HFFc6 (cell line): ENCODE measurements at regions not wholly inside any gene's neighbourhood (a gene's known extent, or its start where the extent isn't known, plus 50 kb on each side); places are given as distances from the start of the nearest gene placed in this dataset.

Experiments
- DNase-seq: peaks from one replicate; pipeline ENCODE4 v3.0.0-alpha.2; 2018
- H3K27ac Mint-ChIP-seq: 2 replicates; pipeline ENCODE4 v1.8.0; 2020; ENCODE audit warnings: mild to moderate bottlenecking, mixed read lengths
- H3K27me3 Mint-ChIP-seq: 2 replicates; pipeline ENCODE4 v1.8.0; 2021; ENCODE audit warnings: mild to moderate bottlenecking, moderate library complexity, mixed read lengths; ENCODE audit not compliant: insufficient read depth
- H3K36me3 Mint-ChIP-seq: 2 replicates; pipeline ENCODE4 v1.8.0; 2021; ENCODE audit warnings: low read depth, mixed read lengths
- H3K4me1 Mint-ChIP-seq: 2 replicates; pipeline ENCODE4 v1.8.0; 2020; ENCODE audit warnings: low read depth, mixed read lengths
- H3K4me3 Mint-ChIP-seq: 2 replicates; pipeline ENCODE4 v1.8.0; 2020; ENCODE audit warnings: mild to moderate bottlenecking, moderate library complexity, mixed read lengths
- H3K9me3 Mint-ChIP-seq: 2 replicates; pipeline ENCODE4 v1.8.0; 2020; ENCODE audit warnings: mild to moderate bottlenecking, mixed read lengths
- TF ChIP-seq, protein P1 (sequence below): fragments of 200-600 bp; sonication (generic); IDR thresholded peaks from 2 replicates; pipeline ENCODE4 v1.5.0; 2021; ENCODE audit warnings: antibody characterized with exemption, mild to moderate bottlenecking

DNA sequence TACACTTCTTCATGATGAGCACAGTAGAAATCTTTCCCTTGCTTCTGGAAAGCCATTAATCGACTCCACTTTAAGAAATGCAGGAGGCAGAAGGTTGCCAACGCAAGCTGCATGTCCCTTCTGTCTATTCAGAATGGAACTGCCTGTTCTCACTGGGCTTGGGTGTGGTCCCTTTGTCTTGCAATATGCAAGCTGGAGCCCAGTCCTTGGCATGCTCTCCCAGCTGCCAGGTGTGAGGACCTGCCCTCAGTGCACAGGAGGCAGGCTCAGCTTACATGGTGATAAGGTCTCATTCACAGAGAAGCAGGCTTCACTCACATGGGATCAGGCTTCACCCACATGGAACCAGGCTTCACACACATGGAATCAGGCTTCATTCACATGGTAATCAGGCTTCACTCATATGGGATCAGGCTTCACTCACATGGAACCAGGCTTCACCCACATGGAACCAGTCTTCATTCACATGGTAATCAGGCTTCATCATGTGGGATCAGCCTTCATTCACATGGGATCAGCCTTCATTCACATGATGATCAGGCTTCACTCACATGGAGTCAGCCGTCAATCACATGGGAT, 59.2 kb upstream of the USP47 start:
- H3K4me1 Mint-ChIP-seq = no peaks in the 10 kb centered on the region
- H3K9me3 Mint-ChIP-seq = no peaks in the 10 kb centered on the region
- H3K27me3 Mint-ChIP-seq = peaks cover 42% of the 10 kb centered on the region
- no peaks in the 10 kb centered on the region for H3K36me3 Mint-ChIP-seq
- H3K27ac Mint-ChIP-seq = no peak overlapping the region
- no peak overlapping the region for H3K4me3 Mint-ChIP-seq
- TF ChIP-seq, protein P1, sequence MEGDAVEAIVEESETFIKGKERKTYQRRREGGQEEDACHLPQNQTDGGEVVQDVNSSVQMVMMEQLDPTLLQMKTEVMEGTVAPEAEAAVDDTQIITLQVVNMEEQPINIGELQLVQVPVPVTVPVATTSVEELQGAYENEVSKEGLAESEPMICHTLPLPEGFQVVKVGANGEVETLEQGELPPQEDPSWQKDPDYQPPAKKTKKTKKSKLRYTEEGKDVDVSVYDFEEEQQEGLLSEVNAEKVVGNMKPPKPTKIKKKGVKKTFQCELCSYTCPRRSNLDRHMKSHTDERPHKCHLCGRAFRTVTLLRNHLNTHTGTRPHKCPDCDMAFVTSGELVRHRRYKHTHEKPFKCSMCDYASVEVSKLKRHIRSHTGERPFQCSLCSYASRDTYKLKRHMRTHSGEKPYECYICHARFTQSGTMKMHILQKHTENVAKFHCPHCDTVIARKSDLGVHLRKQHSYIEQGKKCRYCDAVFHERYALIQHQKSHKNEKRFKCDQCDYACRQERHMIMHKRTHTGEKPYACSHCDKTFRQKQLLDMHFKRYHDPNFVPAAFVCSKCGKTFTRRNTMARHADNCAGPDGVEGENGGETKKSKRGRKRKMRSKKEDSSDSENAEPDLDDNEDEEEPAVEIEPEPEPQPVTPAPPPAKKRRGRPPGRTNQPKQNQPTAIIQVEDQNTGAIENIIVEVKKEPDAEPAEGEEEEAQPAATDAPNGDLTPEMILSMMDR = no peak
- DNase-seq = no peak

DNA sequence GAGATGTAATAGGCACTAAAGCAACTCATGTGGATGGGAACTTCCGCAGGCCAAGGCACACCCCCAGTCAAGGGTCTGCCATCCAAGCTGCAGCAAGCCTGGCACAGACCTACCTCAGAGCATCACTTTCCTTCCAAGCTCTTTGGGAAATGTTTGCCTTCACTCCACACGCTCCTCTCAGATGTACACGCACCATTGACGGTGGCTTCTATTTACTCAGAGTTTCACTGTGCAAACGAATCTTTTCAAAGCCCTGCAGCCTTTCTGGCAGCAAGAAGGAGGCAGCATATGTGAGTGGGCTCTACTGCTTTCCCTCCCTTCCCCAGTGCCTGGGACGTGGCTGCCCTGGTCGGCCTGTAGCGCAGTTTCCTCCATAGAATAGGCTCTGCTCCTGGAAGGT, 60.9 kb upstream of the USP47 start:
- Mint-ChIP-seq H3K4me1 (no peaks in the 10 kb centered on the region), H3K27ac (no peak overlapping the region), H3K9me3 (no peaks in the 10 kb centered on the region), H3K4me3 (no peak overlapping the region), H3K27me3 (peaks cover 52% of the 10 kb centered on the region), H3K36me3 (no peaks in the 10 kb centered on the region)
- TF ChIP-seq, protein P1 = no peak
- DNase-seq = no peak

DNA sequence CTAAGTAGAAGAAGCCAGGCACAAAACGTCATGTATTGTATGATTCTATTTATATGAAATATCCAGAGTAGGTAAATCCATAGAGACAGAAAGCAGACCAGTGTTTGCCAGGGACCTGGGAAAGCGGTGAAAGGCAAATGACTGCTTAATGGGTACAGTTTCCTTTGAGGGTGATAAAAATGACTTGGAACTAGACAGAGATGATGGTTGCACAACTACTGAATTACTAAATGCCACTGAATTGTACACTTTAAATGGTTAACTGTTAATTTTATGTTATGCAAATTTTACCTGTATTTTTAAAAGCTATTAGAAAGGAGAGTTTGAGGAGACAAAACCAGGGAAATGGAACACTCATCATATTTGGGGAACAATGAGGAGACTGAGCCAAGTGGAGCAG, 61.8 kb upstream of the USP47 start:
- DNase-seq = no peak
- H3K27me3 Mint-ChIP-seq = peaks cover 55% of the 10 kb centered on the region
- TF ChIP-seq, protein P1 = no peak
- H3K4me1 Mint-ChIP-seq = no peaks in the 10 kb centered on the region
- no peaks in the 10 kb centered on the region for H3K9me3 Mint-ChIP-seq
- H3K4me3 Mint-ChIP-seq = no peak overlapping the region
- H3K27ac Mint-ChIP-seq = no peak overlapping the region
- no peaks in the 10 kb centered on the region for H3K36me3 Mint-ChIP-seq

DNA sequence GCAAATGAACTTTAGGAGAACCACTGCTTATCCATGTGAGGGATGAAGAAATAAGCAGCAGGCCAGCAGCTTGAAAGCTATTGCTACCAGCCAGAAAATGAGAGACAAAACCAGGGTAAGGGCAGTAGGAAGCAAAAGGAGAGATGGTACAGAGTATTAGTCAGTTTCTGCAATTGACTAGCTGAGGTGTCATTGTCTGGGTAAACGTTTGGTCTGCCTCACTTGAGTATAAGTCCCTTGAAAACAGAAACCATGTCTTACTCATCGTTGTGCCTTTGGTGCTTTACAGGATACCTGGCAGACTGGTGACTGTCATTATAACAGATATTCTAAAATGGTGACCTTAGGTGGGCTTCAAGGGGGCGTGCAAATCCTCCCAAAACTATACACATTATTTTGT, 63.9 kb upstream of the USP47 start:
- no peak overlapping the region for H3K4me3 Mint-ChIP-seq
- no peak overlapping the region for H3K27ac Mint-ChIP-seq
- TF ChIP-seq, protein P1 = no peak
- peaks cover 69% of the 10 kb centered on the region for H3K27me3 Mint-ChIP-seq
- no peaks in the 10 kb centered on the region for H3K4me1 Mint-ChIP-seq
- H3K9me3 Mint-ChIP-seq = no peaks in the 10 kb centered on the region
- no peaks in the 10 kb centered on the region for H3K36me3 Mint-ChIP-seq
- DNase-seq = no peak

DNA sequence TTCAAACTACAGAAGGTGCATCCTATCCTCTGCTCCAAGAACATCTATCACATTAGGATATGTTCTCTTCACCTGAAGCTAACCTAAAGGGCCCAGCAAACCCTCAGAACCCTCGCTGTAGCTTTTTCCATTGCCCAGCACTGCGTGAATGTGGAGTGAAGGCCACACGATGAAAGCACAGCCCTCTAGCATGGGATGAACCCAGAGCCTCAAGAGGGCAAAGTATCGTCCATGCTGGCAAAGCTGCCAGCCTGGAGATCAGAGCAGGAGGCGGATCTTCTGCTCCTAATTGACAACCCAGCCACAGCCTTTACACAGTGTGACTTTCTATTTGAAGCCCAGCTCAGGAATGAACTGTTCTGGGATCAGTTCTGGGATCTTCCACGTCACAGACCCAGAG, 65.1 kb upstream of the USP47 start:
- Mint-ChIP-seq H3K27ac (no peak overlapping the region), H3K4me1 (no peaks in the 10 kb centered on the region), H3K27me3 (peaks cover 66% of the 10 kb centered on the region), H3K4me3 (no peak overlapping the region), H3K36me3 (no peaks in the 10 kb centered on the region), H3K9me3 (no peaks in the 10 kb centered on the region)
- TF ChIP-seq, protein P1 = no peak
- no peak for DNase-seq

DNA sequence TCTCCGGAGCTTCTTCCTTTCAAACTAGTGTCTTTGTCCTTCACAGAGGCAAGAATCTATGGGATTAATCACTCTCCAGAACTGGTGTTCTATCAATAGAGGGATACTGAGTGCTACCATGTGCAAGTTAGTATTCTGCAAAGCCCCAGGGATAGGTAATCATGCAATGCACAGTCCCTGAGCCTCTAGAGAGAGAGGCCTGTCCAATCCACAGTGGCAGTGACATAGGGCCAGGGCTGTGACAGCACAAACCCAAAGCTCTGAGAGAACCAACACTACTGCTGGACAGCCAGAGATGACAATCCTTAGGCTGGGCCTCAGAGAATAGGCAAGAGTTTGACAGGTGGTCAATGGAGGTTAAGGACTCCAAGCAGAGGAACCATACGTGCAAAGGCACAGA, 66.8 kb upstream of the USP47 start:
- Mint-ChIP-seq H3K27ac (no peak overlapping the region), H3K36me3 (no peaks in the 10 kb centered on the region), H3K4me1 (no peaks in the 10 kb centered on the region), H3K9me3 (no peaks in the 10 kb centered on the region), H3K27me3 (peaks cover 58% of the 10 kb centered on the region), H3K4me3 (no peak overlapping the region)
- no peak for DNase-seq
- TF ChIP-seq, protein P1 = no peak
